Prostate gland (tissue), 2 donors: ENCODE measurements at regions not wholly inside any gene's neighbourhood (a gene's known extent, or its start where the extent isn't known, plus 50 kb on each side); places are given as distances from the start of the nearest gene placed in this dataset.

Experiments used
- DNase-seq: peaks from one replicate; pipeline ENCODE4 v3.0.0-alpha.2; 2019; ENCODE audit warnings: low spot score
- H3K27ac ChIP-seq, 2 donors: fragments of 200-600 bp; sonication (generic); 2 replicates each; pipeline ENCODE4 v1.5.1; 2017 to 2019
- H3K27me3 ChIP-seq: fragments of 200-600 bp; sonication (generic); replicated peaks from 2 replicates; pipeline ENCODE4 v1.5.1; 2019; ENCODE audit not compliant: insufficient read depth
- H3K36me3 ChIP-seq, 2 donors: fragments of 200-600 bp; sonication (generic); 1 replicate in 1 of 2; 2 replicates in 1 of 2; pipeline versions ENCODE4 v1.5.1 to v1.8.1; 2017 to 2019
- H3K4me1 ChIP-seq: fragments of 200-600 bp; sonication (generic); replicated peaks from 2 replicates; pipeline ENCODE4 v1.5.1; 2019
- H3K4me3 ChIP-seq, 2 donors: fragments of 200-600 bp; sonication (generic); 2 replicates each; pipeline ENCODE4 v1.5.1; 2017 to 2019
- H3K9me3 ChIP-seq: fragments of 200-600 bp; sonication (generic); 2 replicates; pipeline ENCODE4 v1.5.1; 2017
- POLR2A ChIP-seq: fragments of 450-650 bp; IDR thresholded peaks from one replicate; pipeline ENCODE4 v1.6.1; 2016; ENCODE audit warnings: antibody characterized with exemption, mild to moderate bottlenecking
- POLR2AphosphoS5 ChIP-seq: sonication (generic); formaldehyde crosslinking; IDR thresholded peaks from one replicate; pipeline ENCODE4 v1.6.1; 2017; ENCODE audit warnings: antibody characterized with exemption
- WGBS: methylation state at CpG from one replicate; pipeline ENCODE4 v1.1.5; 2018; 5-methylcytosine and 5-hydroxymethylcytosine counted together
- intact Hi-C: fragments of 100-400 bp; cut with DNase I; formaldehyde crosslinking; loops from one replicate; pipeline ENCODE4 v1.14.2; 2022
- TF ChIP-seq, protein P1 (sequence below), 4 experiments: fragments of 200-600 bp in 2 of 4; fragments of 450-650 bp in 2 of 4; sonication (generic) in 2 of 4; IDR thresholded peaks; 1 replicate in 3 of 4; 2 replicates in 1 of 4; pipeline ENCODE4 v1.5.1; 2016 to 2019; ENCODE audit warnings: antibody characterized with exemption in 4 of 4, mild to moderate bottlenecking in 2 of 4, moderate library complexity in 2 of 4

DNA sequence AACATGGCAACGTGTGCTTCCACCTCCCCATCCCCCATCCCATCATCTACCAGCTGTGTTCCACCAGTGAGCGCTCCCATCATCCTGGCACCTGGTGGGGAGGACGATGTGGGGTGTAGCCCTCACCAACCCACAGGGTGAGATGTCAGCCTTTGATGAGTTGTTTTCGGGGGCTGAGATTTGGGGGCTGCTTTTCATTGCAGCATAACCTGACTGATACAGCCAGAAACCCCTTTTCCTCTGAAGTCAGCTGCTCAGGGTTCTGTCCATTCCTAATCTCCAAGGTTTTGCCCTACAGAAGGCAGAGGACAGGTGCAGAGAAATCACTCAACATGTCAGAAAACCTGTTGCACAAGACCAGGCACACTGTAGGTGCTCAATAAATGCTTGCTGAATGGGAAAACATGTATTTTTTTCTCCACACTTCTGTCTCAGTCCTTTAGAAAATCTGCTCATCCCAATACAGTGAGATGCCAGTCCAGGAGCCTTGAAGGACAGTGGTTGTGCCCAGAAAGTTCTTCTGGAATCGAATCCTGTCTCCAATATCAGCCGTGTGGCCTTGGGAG, 239.8 kb downstream of the RBM19 start:
- WGBS = 84% methylated on average over 6 of the region's 6 CpGs
- intact Hi-C loops = no loop called here
- DNase-seq = no peak
- TF ChIP-seq, protein P1, sequence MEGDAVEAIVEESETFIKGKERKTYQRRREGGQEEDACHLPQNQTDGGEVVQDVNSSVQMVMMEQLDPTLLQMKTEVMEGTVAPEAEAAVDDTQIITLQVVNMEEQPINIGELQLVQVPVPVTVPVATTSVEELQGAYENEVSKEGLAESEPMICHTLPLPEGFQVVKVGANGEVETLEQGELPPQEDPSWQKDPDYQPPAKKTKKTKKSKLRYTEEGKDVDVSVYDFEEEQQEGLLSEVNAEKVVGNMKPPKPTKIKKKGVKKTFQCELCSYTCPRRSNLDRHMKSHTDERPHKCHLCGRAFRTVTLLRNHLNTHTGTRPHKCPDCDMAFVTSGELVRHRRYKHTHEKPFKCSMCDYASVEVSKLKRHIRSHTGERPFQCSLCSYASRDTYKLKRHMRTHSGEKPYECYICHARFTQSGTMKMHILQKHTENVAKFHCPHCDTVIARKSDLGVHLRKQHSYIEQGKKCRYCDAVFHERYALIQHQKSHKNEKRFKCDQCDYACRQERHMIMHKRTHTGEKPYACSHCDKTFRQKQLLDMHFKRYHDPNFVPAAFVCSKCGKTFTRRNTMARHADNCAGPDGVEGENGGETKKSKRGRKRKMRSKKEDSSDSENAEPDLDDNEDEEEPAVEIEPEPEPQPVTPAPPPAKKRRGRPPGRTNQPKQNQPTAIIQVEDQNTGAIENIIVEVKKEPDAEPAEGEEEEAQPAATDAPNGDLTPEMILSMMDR (IDR thresholded peaks at IDR 0.05) = no peak
- TF ChIP-seq POLR2AphosphoS5 (no peak), POLR2A (no peak)
- Histone ChIP-seq H3K9me3 (no peaks in the 10 kb centered on the region), H3K36me3 (no peaks in the 10 kb centered on the region), H3K4me1 (no peaks in the 10 kb centered on the region), H3K27me3 (peaks cover 6% of the 10 kb centered on the region), H3K4me3 (no peak overlapping the region), H3K27ac (no peak overlapping the region)

DNA sequence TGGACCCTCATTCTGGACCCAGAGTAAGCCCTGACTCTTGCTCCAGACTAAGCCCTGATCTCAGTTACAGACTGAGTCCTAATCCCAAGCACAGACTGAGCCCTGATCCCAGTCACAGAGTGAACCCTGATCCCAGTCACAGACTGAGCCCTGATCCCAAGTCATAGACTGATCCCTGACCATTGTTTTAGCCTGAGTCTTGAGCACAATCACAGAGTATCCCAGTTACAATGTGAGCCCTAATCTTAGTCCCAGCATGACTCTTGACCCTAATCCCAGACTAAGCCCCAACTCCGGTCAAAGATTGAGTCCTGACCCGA, 240.6 kb downstream of the RBM19 start:
- no peak for DNase-seq
- no peak overlapping the region for H3K4me3 ChIP-seq
- 89% methylated on average over 2 of the region's 2 CpGs for WGBS
- no peak overlapping the region for H3K27ac ChIP-seq
- no peaks in the 10 kb centered on the region for H3K9me3 ChIP-seq
- TF ChIP-seq, protein P1 (IDR thresholded peaks at IDR 0.05) = no peak
- no peak for TF ChIP-seq POLR2AphosphoS5
- no peak for TF ChIP-seq POLR2A
- no peaks in the 10 kb centered on the region for H3K36me3 ChIP-seq
- peaks cover 6% of the 10 kb centered on the region for H3K27me3 ChIP-seq
- H3K4me1 ChIP-seq = no peaks in the 10 kb centered on the region
- intact Hi-C loops = no loop called here

DNA sequence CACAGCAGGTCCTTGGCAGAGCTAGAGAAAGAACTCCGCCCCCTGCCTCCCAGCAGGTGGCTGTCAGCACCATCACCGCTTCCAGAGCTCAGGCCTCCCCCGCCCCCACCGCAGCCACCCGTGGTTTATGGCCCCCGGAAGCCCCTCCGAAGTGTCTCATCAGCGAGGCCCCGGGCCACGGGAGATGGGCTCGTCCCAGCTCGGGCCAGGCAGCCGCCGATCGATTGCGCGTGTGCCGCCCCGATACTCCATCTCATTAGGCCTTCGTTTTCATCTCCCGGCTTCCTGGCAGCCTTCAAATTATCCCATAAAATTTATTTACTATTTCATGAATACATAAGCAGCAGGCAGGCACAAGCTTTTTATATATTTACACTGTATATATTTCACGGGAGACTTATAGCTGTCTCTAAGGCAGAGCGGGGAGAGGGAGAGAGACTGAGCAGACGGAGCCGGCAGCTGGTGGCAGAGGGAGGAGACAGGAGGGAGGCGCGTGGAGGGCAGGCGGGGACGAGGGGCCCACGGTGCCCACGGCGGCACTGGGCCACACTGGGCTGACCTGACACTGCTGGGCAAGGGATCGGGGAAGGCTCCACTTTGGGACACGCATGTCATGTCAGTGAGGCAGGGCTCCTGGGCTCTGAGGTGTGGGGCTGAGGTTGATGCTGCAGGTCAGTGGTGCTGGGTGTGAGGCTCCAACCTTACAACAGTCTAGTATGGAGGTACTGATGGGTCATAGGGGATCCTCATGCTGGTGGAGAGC, 241.2 kb downstream of the RBM19 start:
- no peak for DNase-seq
- Histone ChIP-seq H3K27ac (no peak overlapping the region), H3K27me3 (peaks cover 6% of the 10 kb centered on the region), H3K4me3 (no peak overlapping the region), H3K9me3 (no peaks in the 10 kb centered on the region), H3K36me3 (no peaks in the 10 kb centered on the region), H3K4me1 (no peaks in the 10 kb centered on the region)
- WGBS = 30% methylated on average over 34 of the region's 34 CpGs
- TF ChIP-seq POLR2AphosphoS5 (no peak), POLR2A (no peak)
- TF ChIP-seq, protein P1 (IDR thresholded peaks at IDR 0.05) = no peak
- intact Hi-C loops = no loop called here

DNA sequence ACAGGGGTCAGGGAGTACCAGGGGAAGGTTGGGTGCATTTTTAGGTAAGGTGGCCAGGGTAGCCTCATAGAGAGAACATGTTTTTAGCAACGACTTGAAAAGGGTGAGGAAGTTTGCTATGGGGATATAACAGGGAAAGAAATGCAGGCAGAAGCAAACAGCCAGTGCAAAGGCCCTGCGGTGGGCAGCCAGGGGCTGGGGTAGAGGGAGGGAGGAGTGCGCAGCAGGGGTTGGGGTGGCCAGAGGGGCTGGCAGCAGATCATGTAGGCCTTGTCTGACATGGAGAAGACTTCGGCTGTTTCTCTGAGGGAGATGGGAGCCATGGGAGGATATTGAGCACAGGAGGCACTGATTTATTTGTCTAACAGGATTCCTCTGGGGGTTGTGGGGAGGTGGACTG, 242.5 kb downstream of the RBM19 start:
- WGBS = 89% methylated on average over 4 of the region's 4 CpGs

More for the DNA sequence above, 242.5 kb downstream of the RBM19 start:
- Histone ChIP-seq H3K27ac (no peak overlapping the region), H3K4me1 (no peaks in the 10 kb centered on the region), H3K4me3 (no peak overlapping the region), H3K9me3 (no peaks in the 10 kb centered on the region), H3K27me3 (peaks cover 6% of the 10 kb centered on the region), H3K36me3 (no peaks in the 10 kb centered on the region)
- TF ChIP-seq, protein P1 (IDR thresholded peaks at IDR 0.05) = no peak
- no peak for TF ChIP-seq POLR2AphosphoS5
- TF ChIP-seq POLR2A = no peak
- intact Hi-C loops = no loop called here
- DNase-seq = no peak
